Panc1 (cell line): ENCODE measurements at regions not wholly inside any gene's neighbourhood (a gene's known extent, or its start where the extent isn't known, plus 50 kb on each side); places are given as distances from the start of the nearest gene placed in this dataset.

ENCODE experiments used
- ATAC-seq: fragments of 200-7000 bp; cut with Tn5 transposase; 2 replicates; pipeline ENCODE4 v1.9.1; 2020; ENCODE audit warnings: mild to moderate bottlenecking, moderate library complexity
- BruUV-seq: library from RNA; stranded (reverse); fragments of 400-500 nt; replicated peaks from 2 replicates; lab custom pipeline; 2021; lab: Mats Ljungman, UMichigan
- CTCF ChIA-PET: fragments of 300-600 bp; sonication (Branson Sonifier 250); formaldehyde crosslinking; loops from one replicate; lab custom pipeline; 2022; ENCODE audit warnings: antibody characterized with exemption; lab: Charles Lee
- POLR2A ChIA-PET: fragments of 300-600 bp; sonication (Branson Sonifier 250); formaldehyde crosslinking; loops from one replicate; lab custom pipeline; 2022; ENCODE audit warnings: antibody characterized with exemption; lab: Charles Lee
- DNase-seq: peaks from one replicate; pipeline ENCODE4 v3.0.0-alpha.2; 2010; ENCODE audit warnings: low read depth, low spot score
- H3K27ac ChIP-seq: 2 replicates; pipeline ENCODE4 v1.5.1; 2011; ENCODE audit warnings: mild to moderate bottlenecking, low read length, inconsistent platforms
- H3K27me3 ChIP-seq: fragments of 200-500 bp; sonication (Bioruptor generic); 2 replicates; pipeline ENCODE4 v1.6.0; 2014; ENCODE audit warnings: low read length, inconsistent platforms; ENCODE audit not compliant: control insufficient read depth, insufficient read depth
- H3K36me3 ChIP-seq: fragments of 200-500 bp; sonication (Bioruptor generic); 2 replicates; pipeline ENCODE4 v1.5.1; 2014; ENCODE audit warnings: inconsistent platforms, mild to moderate bottlenecking, low read length, moderate library complexity; ENCODE audit not compliant: control insufficient read depth, insufficient read depth
- H3K4me1 ChIP-seq: 2 replicates; pipeline ENCODE4 v1.5.1; 2011; ENCODE audit warnings: inconsistent platforms, mild to moderate bottlenecking, low read length, moderate library complexity; ENCODE audit not compliant: control insufficient read depth, insufficient read depth
- H3K4me3 ChIP-seq, 2 experiments: 2 replicates each; pipeline ENCODE4 v1.5.1; 2011 to 2012; ENCODE audit warnings: low read depth in 2 of 2, low read length in 2 of 2, mild to moderate bottlenecking in 2 of 2, inconsistent platforms in 1 of 2, moderate library complexity in 1 of 2
- H3K9me3 ChIP-seq: fragments of 200-500 bp; sonication (Bioruptor generic); 2 replicates; pipeline ENCODE4 v1.5.1; 2014; ENCODE audit warnings: low read depth, mild to moderate bottlenecking, inconsistent platforms, low read length, moderate library complexity; ENCODE audit not compliant: control insufficient read depth, insufficient read depth
- CTCF ChIP-seq: fragments of 450-650 bp; IDR thresholded peaks from 2 replicates; pipeline ENCODE4 v1.5.1; 2017; ENCODE audit warnings: mild to moderate bottlenecking
- POLR2AphosphoS5 ChIP-seq: IDR thresholded peaks from 2 replicates; pipeline ENCODE4 v1.6.1; 2012; ENCODE audit warnings: mild to moderate bottlenecking, low read depth, low read length, moderate library complexity
- REST ChIP-seq, 2 experiments: IDR thresholded peaks; 2 replicates each; pipeline ENCODE4 v1.6.1; 2011 to 2012; ENCODE audit warnings: low read depth in 2 of 2, control low read depth in 1 of 2, low read length in 1 of 2, mild to moderate bottlenecking in 1 of 2, moderate library complexity in 1 of 2; ENCODE audit not compliant: insufficient read depth in 1 of 2
- SIN3A ChIP-seq: IDR thresholded peaks from 2 replicates; pipeline ENCODE4 v1.6.1; 2012; ENCODE audit warnings: low read depth, mild to moderate bottlenecking, low read length, moderate library complexity, borderline replicate concordance; ENCODE audit not compliant: insufficient read depth
- TCF7L2 ChIP-seq: IDR thresholded peaks from 2 replicates; pipeline ENCODE4 v1.6.1; 2011; ENCODE audit warnings: mild to moderate bottlenecking, low read depth, low read length, inconsistent platforms
- in situ Hi-C: cut with HindIII; loops from 2 replicates; pipeline ENCODE4 v1.10.0; 2016; ENCODE audit warnings: low sequenced_read_pairs, low pct_unique_long_range_greater_than_20kb
- intact Hi-C: fragments of 100-400 bp; cut with micrococcal nuclease; formaldehyde crosslinking; loops from one replicate; pipeline ENCODE4 v1.10.0; 2022; ENCODE audit not compliant: unreplicated experiment

GRCh38 chr5:13214182-13214581 lies 730.3 kb downstream of the DNAH5 start:
- no TSS peak for BruUV-seq
- H3K9me3 ChIP-seq = no peaks in the 10 kb centered on the region
- H3K4me1 ChIP-seq = no peaks in the 10 kb centered on the region
- POLR2A ChIA-PET = no interaction called here
- H3K27me3 ChIP-seq = no peaks in the 10 kb centered on the region
- no peak for DNase-seq
- H3K27ac ChIP-seq = no peak overlapping the region
- no peak for ATAC-seq
- no peaks in the 10 kb centered on the region for H3K36me3 ChIP-seq
- CTCF ChIA-PET = no interaction called here
- no peak overlapping the region for H3K4me3 ChIP-seq
- TF ChIP-seq CTCF (no peak), TCF7L2 (no peak), POLR2AphosphoS5 (no peak), REST (IDR thresholded peaks at IDR 0.05; ENCODE audit: insufficient read depth in 1 of 2, low read depth in 2 of 2, low read length in 1 of 2) (no peak), SIN3A (no peak)
- in situ Hi-C loops = no loop called here
- intact Hi-C loops = no loop called here

- no peak for ATAC-seq
- ChIA-PET CTCF (no interaction called here), POLR2A (no interaction called here)
- intact Hi-C loops (no loop called here), in situ Hi-C loops (no loop called here)
- H3K4me1 ChIP-seq = no peaks in the 10 kb centered on the region
- no peak overlapping the region for H3K27ac ChIP-seq
- no peaks in the 10 kb centered on the region for H3K27me3 ChIP-seq
- no peak overlapping the region for H3K4me3 ChIP-seq
- H3K36me3 ChIP-seq = no peaks in the 10 kb centered on the region
- no peak for TF ChIP-seq TCF7L2
- no peak for TF ChIP-seq CTCF
- TF ChIP-seq SIN3A = no peak
- no peak for TF ChIP-seq POLR2AphosphoS5
- TF ChIP-seq REST (IDR thresholded peaks at IDR 0.05; ENCODE audit: insufficient read depth in 1 of 2, low read depth in 2 of 2, low read length in 1 of 2) = no peak
- H3K9me3 ChIP-seq = no peaks in the 10 kb centered on the region
- DNase-seq = no peak
- no TSS peak for BruUV-seq
Measured at GRCh38 chr5:13212886-13213285, 731.6 kb downstream of the DNAH5 start.
